ENCODE measurements at regions not wholly inside any gene's neighbourhood (a gene's known extent, or its start where the extent isn't known, plus 50 kb on each side); places are given as distances from the start of the nearest gene placed in this dataset.

- TF ChIP-seq CREB1 (CRISPR knock-in tag; IDR thresholded peaks at IDR 0.05; ENCODE audit: low read depth) (no peak), EZH2 (IDR thresholded peaks at IDR 0.05; ENCODE audit: low read depth, unreplicated experiment) (no peak), CTCF (conservative IDR thresholded peaks at IDR 0.05; ENCODE audit: low read depth in 2 of 2) (no peak), EZH2phosphoT487 (IDR thresholded peaks at IDR 0.05; ENCODE audit: unreplicated experiment) (no peak), POLR2AphosphoS5 (IDR thresholded peaks at IDR 0.05; ENCODE audit: low read depth) (no peak), REST (IDR thresholded peaks at IDR 0.05; ENCODE audit: unreplicated experiment) (no peak)
These were observed 189.9 kb upstream of the ADO start for GRCh38 chr10:62614389-62615157.
